NCI-H2196 (cell line): ENCODE measurements at regions not wholly inside any gene's neighbourhood (a gene's known extent, or its start where the extent isn't known, plus 50 kb on each side); places are given as distances from the start of the nearest gene placed in this dataset.

Experiments
- DNase-seq: peaks from one replicate; lab custom pipeline; 2025; ENCODE audit not compliant: unreplicated experiment; lab: John Stamatoyannopoulos, UW

DNA sequence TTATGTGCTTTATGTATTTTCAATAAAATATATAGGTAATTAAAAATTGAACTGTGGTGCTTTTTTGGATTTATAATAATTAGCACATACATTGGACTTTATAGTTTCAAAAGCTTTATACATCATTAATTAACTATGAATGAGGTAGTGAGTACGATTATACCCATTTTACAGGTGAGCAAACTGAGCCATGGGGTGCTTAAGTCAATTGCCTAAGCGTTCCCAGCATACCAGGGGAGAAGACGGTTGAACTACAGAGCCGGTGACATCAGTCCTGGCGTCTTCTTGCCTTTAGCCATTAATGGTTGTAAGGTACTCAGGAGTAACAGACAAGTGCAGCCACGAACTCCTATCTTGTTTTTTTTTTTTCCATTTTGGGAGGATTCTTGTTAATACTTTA lies 172.8 kb downstream of the GATA3 start:
- DNase-seq = no peak

DNA sequence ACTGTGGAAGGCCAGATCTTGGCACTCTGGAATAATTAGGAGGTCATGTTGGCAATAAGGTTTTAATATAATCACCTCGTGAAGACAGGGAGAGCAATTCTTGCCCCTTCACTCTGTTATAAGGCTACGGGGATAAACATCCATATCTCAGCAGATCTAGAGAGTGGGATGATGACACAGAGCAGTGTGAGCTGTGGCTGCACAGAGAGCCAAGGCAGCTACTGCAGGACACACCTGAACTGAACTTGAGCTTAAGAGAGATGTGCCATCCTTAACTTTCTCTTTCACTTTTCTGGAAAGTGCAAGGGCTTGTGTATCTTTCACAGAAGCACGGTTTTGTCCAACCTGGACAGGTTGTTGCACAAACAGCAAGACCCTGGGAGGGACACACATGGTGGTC lies 174.7 kb downstream of the GATA3 start:
- DNase-seq = no peak

DNA sequence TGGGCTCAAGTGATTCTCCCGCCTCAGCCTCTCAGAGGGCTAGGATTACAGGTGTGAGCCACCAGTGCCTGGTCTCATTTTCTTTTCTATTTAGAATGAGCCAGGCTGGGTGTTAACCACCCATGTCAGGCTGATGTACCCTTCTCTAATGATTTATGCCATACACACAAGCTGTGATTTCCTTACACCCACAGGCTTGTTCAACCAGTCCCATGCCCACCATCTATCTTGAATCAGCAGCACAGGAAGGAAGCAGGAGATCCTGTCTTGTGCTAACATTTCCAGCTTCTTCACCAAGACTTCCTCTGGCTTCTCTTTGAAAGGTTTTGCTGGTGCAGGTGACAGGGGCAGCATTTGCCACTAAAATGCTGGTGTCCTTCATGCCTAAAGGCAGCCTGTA lies 176.4 kb downstream of the GATA3 start:
- DNase-seq = no peak

DNA sequence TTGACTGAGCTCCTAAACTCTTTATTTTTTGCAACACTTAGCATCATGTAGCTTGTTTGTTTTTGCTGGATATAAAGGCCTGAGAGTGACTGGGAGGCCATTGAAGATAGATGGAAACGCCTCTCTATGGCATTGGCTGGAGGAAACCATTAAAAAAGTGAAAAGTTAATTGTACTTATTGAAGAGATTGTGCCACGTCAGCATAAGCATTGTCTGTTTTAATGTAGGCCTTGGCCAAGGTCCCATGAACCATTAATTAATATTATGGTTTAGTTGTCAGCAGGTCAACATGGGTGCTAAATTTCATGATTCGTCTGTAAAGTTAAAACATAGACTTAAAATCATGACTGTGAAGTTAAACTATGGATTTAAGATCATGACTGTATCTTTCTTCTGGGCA lies 178.6 kb downstream of the GATA3 start:
- DNase-seq = no peak

DNA sequence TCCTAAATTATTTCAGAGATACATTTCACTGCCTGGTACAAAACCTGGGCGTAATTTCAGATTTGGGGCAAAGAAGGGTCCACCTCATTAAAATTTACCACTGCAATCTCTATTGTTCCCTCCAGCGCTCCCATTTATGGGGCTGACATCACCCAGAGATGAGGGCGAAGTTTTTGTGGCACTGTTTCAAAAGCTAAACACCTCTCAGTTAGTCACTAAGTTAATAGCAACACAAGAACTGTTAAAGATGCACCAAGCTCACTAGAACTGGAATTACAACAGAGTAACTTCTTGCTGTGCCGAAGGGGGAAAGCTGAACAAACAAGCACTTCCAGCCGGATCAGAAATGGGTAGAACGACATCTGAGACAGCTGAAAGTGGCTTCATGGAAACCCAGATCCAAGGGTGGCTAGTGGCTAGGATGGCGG lies 179.4 kb downstream of the GATA3 start:
- no peak for DNase-seq

DNA sequence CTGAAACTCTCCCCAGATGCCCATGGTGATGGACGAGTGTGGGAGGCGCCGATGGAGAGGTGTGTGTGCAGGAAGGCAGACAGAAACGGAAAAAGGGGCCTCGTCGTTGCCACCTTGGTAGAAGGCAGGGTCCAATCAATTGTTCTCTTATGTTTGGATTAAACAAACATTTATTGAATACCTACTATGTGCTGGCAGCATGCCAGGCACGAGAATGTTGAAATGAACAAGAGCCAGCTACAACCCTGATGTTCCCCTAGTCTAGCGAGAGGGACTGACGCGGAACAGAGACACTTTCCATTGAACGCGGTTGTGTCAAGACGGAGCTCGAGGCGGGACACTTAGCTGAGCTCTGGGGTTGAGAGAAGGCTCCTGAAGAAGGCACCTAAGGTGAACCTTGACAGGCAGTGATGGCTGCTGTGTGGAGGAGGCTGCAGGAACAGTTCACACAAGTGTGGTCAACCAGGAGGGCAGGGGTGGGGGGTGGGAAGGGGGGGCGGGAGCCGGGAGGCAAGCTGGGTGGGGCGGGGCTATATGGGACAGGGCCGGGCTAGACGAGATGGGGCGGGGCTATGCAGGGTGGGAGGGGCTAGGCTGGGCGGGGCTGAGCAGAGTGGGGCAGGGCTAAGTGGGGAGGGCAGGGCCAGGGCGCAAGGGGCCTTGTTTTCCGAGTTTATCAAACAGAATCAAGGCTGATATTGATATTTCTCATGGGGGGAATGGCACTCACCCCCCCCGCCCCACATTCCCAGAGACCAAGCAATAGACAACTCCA lies 181.0 kb downstream of the GATA3 start:
- DNase-seq = no peak

DNA sequence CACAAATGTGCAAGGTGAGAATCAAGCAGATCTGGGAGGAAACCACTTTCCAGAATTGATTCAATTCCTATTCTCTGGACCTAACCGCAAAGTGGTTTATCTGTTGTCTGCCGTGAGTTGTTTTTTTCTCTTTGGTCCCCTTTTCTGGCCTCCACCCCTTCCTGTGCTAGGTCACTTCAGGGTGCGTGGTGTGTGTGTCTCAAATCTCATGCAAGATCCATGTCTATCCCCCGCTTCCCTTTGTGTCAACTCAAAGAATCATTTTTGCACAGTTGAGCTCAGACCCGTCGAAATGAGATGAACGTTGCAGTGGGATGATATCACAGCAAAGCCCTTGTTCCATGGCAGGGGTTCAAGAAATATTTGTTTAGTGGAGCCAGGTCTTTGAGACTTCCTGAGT lies 184.5 kb downstream of the GATA3 start:
- DNase-seq = no peak

DNA sequence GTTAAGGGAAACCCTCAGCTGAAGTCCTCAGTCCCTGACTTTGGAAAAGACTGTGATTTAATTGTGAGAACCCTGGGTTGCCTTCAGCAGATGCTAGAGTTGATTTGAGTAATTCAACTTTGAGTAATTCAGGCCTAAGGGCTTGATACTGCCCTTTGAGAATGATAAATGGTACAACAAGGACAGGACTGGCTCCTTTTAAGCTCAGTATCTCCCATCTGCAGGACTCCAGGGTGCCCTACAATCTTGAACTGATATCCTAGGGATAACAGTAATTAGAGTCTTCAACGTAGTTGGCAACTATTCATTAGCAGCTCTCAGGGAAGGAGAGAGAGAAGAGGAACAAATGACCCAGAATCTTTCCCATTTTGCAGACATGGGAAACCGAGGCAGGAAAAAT lies 186.4 kb downstream of the GATA3 start:
- no peak for DNase-seq

DNA sequence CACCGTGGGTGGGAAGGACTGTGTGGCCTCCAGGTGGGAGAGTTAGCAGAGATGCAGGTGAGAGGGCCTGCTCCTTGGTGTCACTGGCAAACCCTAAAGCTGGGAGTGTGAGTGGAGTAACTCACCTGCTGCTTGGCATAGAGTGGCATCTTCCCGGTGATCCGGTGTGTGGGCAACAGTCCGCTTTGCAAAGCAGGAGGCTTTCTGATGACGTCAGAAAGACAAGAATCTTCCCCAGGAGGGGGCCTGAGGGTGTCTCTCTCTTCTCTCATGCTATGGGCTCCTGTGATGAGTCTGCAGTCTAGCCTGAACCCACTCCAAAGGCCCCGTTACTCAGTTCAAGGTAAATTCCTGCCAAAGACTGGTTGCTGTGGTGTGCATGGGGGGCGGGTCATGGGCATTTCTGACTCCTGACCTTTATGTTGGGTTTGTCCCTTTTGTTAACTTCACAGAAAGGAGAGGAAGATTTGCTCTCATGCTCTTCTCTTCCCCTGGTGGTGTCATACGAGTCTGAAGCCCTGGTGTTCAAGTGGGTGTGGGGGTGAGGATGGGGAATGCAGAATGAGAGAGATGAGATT lies 187.9 kb downstream of the GATA3 start:
- no peak for DNase-seq

DNA sequence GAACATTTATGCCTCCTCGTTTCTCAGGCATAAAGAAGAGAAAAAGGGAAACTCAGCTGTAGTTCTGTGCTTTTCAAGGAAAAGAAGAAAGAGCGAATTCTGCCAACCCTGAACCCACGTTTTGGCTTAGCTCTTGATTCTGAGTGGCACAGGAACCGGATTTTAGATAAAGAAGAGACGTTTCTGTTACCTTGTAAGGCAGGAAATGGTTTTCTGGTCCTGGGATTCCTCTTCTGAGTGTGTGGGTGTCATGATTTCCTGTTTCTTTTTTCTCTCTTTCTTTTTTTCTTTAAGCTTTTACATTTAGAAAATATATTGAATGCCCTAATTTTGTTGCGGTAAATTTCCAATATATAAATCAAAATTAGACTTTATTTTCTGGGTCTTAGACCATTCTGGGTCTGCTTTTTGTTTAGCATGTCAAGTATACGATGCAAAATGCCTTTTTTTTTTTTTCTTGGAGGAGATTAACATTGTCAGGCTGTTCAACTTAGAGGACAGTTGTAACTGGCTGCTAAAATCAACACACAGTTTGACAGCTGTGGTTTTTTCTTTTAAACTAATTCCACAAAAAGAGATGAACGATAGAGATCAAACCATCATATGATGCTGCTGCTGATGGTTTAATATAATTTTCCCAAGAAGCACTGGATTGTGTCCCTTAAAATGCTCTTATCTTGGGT lies 190.8 kb downstream of the GATA3 start:
- no peak for DNase-seq

DNA sequence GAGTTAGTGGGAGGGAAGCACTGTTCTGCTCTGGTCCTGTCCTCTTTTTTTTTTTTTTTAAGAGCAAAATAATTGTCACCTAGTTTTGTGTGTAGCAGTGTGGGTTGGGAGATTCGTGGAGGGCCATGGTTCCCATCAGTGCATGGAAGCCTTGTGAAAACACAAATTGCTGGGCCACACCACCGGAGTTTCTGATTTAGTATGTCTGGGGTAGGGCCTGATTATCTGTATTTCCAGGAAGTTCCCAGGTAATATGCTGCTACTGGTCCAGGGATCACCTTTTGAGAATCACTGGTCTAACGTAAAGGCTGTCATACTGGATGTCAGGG lies 191.3 kb downstream of the GATA3 start:
- DNase-seq = no peak

DNA sequence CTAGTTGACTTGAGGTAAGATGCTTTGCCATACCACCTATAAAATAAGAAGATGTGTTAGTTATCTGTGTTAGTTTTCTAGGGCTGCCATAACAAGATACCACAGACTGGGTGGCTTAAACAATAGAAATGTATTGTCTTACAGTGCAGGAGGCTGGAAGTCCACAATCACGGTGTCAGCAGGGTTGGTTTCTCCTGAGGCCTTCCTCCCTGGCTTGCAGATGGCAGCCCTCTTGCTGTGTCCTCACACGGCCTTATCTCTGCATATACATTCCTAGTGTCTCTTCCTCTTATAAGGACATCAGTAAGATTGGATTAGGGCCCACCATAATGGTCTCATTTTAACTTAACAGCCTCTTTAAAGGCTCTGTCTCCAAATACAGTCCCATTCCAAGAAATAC lies 192.1 kb downstream of the GATA3 start:
- DNase-seq = no peak

DNA sequence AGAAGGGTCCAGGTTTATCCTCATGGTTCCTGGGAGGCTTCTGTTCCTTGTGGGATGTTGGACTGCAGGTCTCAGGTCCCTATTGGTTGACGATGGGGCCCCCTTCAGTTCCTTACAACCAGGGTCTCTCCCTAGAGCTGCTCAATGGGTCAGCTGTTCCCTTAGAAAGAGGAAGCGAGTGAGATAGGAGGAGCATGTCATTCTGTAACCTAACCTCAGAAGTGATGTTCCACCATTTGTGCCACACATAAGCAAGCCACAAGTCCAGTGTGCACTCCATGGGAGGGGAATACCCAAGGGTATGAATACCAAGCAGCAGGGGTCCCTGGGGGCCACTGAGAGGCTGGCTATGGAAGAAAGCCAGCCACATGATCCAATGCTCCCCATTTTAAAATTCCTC lies 192.7 kb downstream of the GATA3 start:
- no peak for DNase-seq

DNA sequence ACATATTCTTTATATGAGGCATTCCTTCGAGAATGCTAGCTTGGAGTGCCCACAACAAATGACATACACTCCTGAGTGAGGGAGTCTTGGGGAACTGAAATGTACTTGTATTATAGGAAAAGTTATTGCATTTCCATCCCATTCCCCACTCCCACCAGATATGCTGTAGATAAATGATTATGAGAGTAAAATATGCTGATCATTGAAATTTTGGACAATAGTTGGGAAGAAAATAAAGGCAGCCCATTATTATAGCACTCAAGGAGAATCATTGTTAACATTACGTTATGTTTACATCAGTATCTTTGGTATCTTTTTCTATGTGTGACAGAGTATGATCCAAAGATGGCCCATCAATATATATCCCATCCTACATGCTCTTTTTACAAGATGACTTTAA lies 194.4 kb downstream of the GATA3 start:
- DNase-seq = no peak

DNA sequence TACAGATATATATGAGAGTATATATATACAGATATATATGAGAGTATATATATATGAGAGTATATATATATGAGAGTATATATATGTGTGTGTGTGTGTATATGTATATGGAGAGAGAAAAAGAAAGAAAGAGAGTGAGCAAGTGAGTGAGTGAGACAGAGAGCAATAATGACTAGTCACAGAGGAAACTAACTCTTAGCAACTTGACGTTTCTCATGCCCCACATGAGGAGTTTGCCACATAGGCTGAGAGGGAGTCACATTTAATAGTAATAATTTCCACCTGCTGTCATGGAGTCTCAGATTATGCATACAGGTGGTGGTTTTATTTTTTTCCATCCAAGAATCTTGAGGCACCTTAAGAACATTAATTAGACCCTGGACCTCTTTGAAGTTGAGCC lies 199.9 kb downstream of the GATA3 start:
- DNase-seq = no peak

DNA sequence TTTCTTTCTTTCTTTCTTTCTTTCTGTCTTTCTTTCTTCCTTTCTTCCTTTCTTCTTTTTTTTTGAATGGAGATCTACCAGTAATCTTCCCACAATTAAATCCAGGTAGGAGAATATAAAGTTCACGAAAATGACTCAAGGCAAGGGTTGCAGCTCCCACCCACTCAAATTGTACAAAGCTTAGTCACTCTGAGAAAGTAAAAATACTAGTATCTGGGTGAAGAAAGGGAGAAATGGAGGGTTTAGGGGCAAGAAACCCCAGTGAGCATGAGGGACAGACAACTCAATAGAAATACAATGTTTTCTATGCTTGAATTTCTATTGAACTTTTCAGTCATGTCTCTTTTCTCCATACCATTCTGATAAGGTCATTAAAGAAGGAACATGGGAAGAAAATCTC lies 200.8 kb downstream of the GATA3 start:
- no peak for DNase-seq

DNA sequence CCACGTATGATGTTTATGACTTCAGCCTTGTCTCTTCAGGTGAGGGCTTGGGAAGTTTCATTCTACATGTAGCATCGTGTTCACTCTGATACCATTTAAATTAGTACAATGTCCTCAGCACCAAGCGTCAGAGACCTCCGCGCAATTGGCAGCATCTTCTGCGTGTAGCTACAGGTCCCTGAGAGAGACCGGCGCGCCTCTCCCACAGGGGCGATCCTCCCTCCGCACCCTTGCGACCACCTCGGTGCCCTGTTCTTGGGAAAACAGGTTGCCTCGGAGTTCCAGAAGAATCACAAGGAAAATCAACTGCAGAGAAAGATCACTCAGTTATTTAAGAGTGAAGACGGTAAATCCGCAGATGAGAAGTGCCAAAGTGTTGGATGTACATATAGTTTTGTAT lies 206.2 kb downstream of the GATA3 start:
- no peak for DNase-seq

DNA sequence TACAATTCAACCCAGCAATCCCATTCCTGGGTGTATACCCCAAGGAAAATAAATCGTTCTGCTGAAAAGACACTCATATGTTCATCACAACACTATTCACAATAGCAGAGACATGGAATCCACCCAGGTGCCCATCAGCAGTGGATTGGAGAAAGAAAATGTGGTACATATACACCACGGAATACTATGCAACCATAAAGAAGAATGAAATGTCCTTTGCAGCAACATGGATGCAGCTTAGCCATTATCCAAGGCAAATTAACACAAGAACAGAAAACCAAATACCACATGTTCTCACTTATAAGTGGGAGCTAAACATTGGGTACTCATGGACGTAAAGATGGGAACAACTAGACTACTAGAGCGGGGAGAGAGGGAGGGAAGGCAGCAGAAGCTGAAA lies 207.8 kb downstream of the GATA3 start:
- DNase-seq = no peak

DNA sequence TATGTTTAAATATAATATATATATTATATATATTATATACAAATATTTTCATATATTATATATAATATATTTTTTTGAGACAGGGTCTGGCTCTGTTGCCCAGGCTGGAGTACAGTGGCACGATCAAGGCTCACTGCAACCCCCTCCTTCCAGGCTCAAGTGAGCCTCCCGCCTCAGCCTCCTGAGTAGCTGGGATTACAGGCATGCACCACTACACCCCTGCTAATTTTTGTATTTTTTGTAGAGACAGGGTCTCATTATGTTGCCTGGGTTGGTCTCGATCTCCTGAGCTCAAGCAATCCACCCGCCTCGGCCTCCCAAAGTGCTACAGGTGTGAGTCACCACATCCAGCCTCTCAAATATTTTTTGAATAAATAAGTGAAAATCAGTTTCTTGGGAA lies 215.5 kb downstream of the GATA3 start:
- no peak for DNase-seq

DNA sequence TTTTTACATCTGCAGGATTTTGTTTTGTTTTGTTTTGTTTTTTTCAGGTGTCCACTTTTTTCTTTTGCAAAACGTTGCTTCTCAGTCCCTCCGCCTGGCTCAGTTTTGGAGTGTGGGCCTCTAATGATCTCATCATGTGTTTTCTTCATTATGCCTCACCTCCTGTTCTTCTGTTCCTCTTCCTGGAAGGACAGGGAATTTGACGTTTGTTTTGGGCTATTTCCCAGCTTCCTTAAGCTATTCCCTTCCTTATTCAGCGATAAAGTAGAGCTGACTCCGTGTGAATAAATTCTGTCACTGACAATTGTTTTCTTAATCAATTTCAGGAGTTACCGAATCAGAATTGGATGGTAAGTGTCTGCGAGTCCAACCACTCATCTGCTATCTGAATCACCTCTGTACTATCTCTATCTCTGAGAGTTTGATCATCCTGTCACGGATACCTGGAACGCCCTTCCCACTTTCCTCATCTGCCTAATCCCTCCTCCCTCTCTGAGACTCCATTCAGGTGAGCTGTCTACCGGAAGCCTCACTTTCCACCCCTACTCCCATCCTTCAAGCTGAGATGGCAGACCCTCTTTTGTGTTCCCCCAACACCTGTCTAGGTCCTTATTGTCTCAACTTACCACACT lies 218.4 kb downstream of the GATA3 start:
- no peak for DNase-seq

DNA sequence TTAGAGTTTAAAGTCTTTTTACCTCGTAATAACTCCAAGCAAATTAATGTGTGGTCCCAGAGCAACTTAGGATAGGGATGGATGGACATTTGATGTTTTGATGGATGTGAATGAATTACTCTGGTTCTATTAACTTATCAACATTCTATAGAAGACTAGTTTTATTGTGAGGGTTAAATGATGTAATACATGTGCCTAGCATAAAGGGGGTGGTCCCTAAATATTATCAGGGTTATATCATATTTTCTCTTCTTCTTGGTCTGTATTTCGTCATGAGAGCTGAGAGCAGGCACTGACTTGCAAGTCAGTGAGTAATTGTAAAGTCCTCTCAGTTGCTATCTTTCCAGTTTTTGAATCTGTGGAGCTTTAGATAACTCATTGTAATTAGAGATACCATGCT lies 219.3 kb downstream of the GATA3 start:
- DNase-seq = no peak

DNA sequence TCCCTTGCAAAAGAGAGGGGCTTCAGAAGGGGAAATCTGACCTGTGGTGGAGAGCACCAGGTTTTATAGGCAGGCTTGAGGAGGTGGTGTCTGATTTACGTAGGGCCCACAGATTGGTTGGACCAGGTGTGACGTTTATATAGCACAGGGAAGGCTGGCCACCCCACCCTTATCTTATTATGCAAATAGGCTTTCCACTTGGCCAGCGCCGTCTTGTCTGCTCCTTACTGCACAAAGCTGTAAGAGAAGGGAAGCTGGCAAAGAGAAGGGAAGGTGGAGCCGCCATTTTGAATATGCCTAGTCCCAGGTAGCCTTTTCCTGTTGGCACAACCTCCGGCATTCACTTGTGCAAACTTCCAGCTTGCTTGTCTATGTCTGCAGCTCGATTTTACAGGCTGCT lies 221.4 kb downstream of the GATA3 start:
- DNase-seq = no peak
